Testis (tissue), 2 donors: ENCODE measurements at regions not wholly inside any gene's neighbourhood (a gene's known extent, or its start where the extent isn't known, plus 50 kb on each side); places are given as distances from the start of the nearest gene placed in this dataset.

Source experiments
- DNase-seq: peaks from one replicate; pipeline ENCODE4 v3.0.0-alpha.2; 2019
- H3K27ac ChIP-seq, 2 donors: fragments of 200-600 bp; sonication (generic); one replicate each; pipeline ENCODE4 v1.5.1; 2019
- H3K27me3 ChIP-seq: fragments of 200-600 bp; sonication (generic); one replicate; pipeline ENCODE4 v1.5.1; 2019
- H3K36me3 ChIP-seq: fragments of 200-600 bp; sonication (generic); one replicate; pipeline ENCODE4 v1.5.1; 2017; ENCODE audit warnings: low read depth; ENCODE audit errors: missing control alignments
- H3K4me1 ChIP-seq: fragments of 200-600 bp; sonication (generic); one replicate; pipeline ENCODE4 v1.5.1; 2019
- H3K4me3 ChIP-seq, 2 donors: fragments of 200-600 bp; sonication (generic); one replicate each; pipeline ENCODE4 v1.5.1; 2017 to 2019
- H3K9me3 ChIP-seq: fragments of 200-600 bp; sonication (generic); one replicate; pipeline ENCODE4 v1.5.1; 2017
- POLR2A ChIP-seq: fragments of 450-650 bp; IDR thresholded peaks from one replicate; pipeline ENCODE4 v1.6.1; 2017; ENCODE audit warnings: antibody characterized with exemption, mild to moderate bottlenecking, moderate library complexity
- WGBS, 2 donors: methylation state at CpG; one replicate each; pipeline ENCODE4 v1.1.5; 2018; 5-methylcytosine and 5-hydroxymethylcytosine counted together
- intact Hi-C: fragments of 100-400 bp; cut with DNase I; formaldehyde crosslinking; loops from one replicate; pipeline ENCODE4 v1.15.1; 2023; ENCODE audit warnings: low total_unique reads
- TF ChIP-seq, protein P1 (sequence below), 3 experiments: fragments of 450-650 bp in 2 of 3; fragments of 200-600 bp in 1 of 3; sonication (generic) in 1 of 3; IDR thresholded peaks; one replicate each; pipeline ENCODE4 v1.5.1; 2016 to 2019; ENCODE audit warnings: antibody characterized with exemption in 3 of 3, mild to moderate bottlenecking in 2 of 3, moderate library complexity in 1 of 3

GRCh38 chr15:96253006-96253747 is 77.3 kb upstream of the NR2F2 start:
- no peak for TF ChIP-seq POLR2A
- TF ChIP-seq, protein P1, sequence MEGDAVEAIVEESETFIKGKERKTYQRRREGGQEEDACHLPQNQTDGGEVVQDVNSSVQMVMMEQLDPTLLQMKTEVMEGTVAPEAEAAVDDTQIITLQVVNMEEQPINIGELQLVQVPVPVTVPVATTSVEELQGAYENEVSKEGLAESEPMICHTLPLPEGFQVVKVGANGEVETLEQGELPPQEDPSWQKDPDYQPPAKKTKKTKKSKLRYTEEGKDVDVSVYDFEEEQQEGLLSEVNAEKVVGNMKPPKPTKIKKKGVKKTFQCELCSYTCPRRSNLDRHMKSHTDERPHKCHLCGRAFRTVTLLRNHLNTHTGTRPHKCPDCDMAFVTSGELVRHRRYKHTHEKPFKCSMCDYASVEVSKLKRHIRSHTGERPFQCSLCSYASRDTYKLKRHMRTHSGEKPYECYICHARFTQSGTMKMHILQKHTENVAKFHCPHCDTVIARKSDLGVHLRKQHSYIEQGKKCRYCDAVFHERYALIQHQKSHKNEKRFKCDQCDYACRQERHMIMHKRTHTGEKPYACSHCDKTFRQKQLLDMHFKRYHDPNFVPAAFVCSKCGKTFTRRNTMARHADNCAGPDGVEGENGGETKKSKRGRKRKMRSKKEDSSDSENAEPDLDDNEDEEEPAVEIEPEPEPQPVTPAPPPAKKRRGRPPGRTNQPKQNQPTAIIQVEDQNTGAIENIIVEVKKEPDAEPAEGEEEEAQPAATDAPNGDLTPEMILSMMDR (IDR thresholded peaks at IDR 0.05) = no peak

GRCh38 chr15:96254173-96254572 is 76.3 kb upstream of the NR2F2 start:
- 87 to 93% methylated on average over 6 of the region's 6 CpGs for WGBS, 2 donors
- TF ChIP-seq POLR2A = no peak
- TF ChIP-seq, protein P1 (IDR thresholded peaks at IDR 0.05) = no peak
- H3K27ac ChIP-seq = no peak overlapping the region
- H3K36me3 ChIP-seq = no peaks in the 10 kb centered on the region
- H3K4me3 ChIP-seq = no peak overlapping the region
- H3K27me3 ChIP-seq = no peaks in the 10 kb centered on the region
- no peak for DNase-seq
- H3K9me3 ChIP-seq = no peaks in the 10 kb centered on the region
- intact Hi-C loops = no loop called here
- H3K4me1 ChIP-seq = no peaks in the 10 kb centered on the region

More at GRCh38 chr15:96253006-96253747, 77.3 kb upstream of the NR2F2 start:
- Histone ChIP-seq H3K9me3 (no peaks in the 10 kb centered on the region), H3K4me3 (no peak overlapping the region), H3K27ac (no peak overlapping the region), H3K36me3 (no peaks in the 10 kb centered on the region), H3K27me3 (no peaks in the 10 kb centered on the region), H3K4me1 (no peaks in the 10 kb centered on the region)
- intact Hi-C loops = no loop called here
- 66 to 78% methylated on average over 7 of the region's 7 CpGs for WGBS, 2 donors
- no peak for DNase-seq

DNA sequence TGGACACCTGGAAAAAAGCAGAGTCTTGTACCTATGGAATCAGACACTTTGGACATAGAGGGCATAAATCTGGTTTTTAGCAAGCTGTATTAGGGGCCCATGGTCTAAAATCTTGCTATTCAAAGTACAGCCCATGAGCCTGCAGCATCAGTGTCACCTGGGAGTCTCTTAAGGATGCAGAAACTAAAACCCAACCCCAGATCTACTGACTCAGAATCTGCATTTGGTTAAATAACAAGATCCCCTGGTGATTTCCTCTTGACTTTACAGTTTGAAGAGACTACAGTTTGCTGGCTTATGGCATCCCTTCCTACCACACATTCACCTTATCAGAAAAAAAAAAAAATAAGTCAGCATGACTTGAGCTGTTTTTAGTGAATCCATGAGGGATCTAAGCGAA is 74.9 kb upstream of the NR2F2 start:
- H3K4me3 ChIP-seq = no peak overlapping the region
- DNase-seq = no peak
- H3K9me3 ChIP-seq = no peaks in the 10 kb centered on the region
- no peaks in the 10 kb centered on the region for H3K27me3 ChIP-seq
- intact Hi-C loops = no loop called here
- no peaks in the 10 kb centered on the region for H3K36me3 ChIP-seq
- WGBS, 2 donors = 92 to 95% methylated on average over 1 of the region's 1 CpG
- no peak overlapping the region for H3K27ac ChIP-seq
- TF ChIP-seq, protein P1 (IDR thresholded peaks at IDR 0.05) = no peak
- no peak for TF ChIP-seq POLR2A
- no peaks in the 10 kb centered on the region for H3K4me1 ChIP-seq

DNA sequence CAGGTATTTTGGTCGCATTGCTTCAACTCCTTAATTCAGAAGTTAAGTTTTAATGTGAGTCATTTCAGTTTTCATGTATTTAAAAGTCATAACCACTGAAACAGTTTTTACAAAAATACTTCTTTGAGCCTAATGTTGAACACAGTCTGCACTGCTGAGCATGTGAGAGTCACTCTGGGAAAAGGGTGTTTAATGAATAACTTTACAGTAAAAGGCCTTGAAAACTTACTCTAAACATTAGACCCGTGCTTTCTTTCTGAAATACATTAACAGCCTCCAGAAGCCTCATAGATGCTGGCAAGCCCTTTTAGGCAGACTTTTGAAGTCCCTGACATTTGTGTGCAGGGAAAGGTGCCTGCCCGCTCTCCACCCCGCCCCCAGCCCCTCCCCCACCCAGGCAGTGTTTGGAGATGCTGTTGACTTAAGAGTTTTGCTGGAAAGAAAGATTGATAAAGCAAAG is 68.9 kb upstream of the NR2F2 start:
- H3K27me3 ChIP-seq = no peaks in the 10 kb centered on the region
- DNase-seq = no peak
- H3K9me3 ChIP-seq = no peaks in the 10 kb centered on the region
- WGBS, 2 donors = 52 to 59% methylated on average over 4 of the region's 4 CpGs
- no peak overlapping the region for H3K4me3 ChIP-seq
- H3K4me1 ChIP-seq = peaks cover 8% of the 10 kb centered on the region
- no peaks in the 10 kb centered on the region for H3K36me3 ChIP-seq
- TF ChIP-seq POLR2A = no peak
- TF ChIP-seq, protein P1 (IDR thresholded peaks at IDR 0.05) = no peak
- intact Hi-C loops = no loop called here
- H3K27ac ChIP-seq = no peak overlapping the region

DNA sequence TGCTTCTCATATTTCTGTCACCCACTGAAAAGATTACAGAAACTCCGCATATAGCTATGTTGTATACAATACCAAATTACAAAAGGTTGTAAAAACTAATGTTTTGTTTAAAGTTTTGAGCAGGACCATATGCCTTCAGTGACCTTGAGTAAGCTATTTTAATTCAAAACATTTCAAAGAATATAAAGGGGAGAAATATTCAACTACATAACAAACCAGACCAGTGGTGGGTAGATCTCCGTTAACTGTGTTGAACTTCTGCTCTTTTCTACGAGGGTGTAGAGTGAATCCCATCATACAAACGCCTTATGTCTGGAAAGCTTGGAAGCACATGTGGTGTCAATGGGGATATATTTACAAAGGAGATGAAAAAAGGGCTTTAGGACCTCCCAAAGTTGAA is 68.4 kb upstream of the NR2F2 start:
- 52 to 70% methylated on average over 4 of the region's 4 CpGs for WGBS, 2 donors
- Histone ChIP-seq H3K9me3 (no peaks in the 10 kb centered on the region), H3K27ac (no peak overlapping the region), H3K4me3 (no peak overlapping the region), H3K36me3 (no peaks in the 10 kb centered on the region), H3K27me3 (no peaks in the 10 kb centered on the region), H3K4me1 (peaks cover 8% of the 10 kb centered on the region)
- intact Hi-C loops = no loop called here
- TF ChIP-seq, protein P1 (IDR thresholded peaks at IDR 0.05) = no peak
- no peak for TF ChIP-seq POLR2A
- no peak for DNase-seq
